ENCODE measurements at regions not wholly inside any gene's neighbourhood (a gene's known extent, or its start where the extent isn't known, plus 50 kb on each side); places are given as distances from the start of the nearest gene placed in this dataset.

GRCh38 chr1:29520571-29521437, 284.5 kb downstream of the PTPRU start:
- TF ChIP-seq CTCF (IDR thresholded peaks at IDR 0.05 in 2 of 3, conservative IDR thresholded peaks at IDR 0.05 in 1 of 3; ENCODE audit: borderline replicate concordance in 1 of 3, insufficient read depth in 1 of 3, low read depth in 2 of 3, low read length in 2 of 3) (no peak), POLR2A (IDR thresholded peaks at IDR 0.05; ENCODE audit: borderline replicate concordance, extremely low read depth, insufficient read depth, insufficient read length) (no peak), POLR2AphosphoS5 (IDR thresholded peaks at IDR 0.05; ENCODE audit: low read depth, low read length) (no peak), REST (IDR thresholded peaks at IDR 0.05; ENCODE audit: low read depth) (no peak), CEBPB (IDR thresholded peaks at IDR 0.05; ENCODE audit: low read depth) (no peak), MAX (IDR thresholded peaks at IDR 0.05) (no peak), ZNF274 (IDR thresholded peaks at IDR 0.05; ENCODE audit: low read depth, low read length) (no peak), RAD21 (IDR thresholded peaks at IDR 0.05; ENCODE audit: low read depth) (no peak), ELF1 (IDR thresholded peaks at IDR 0.05; ENCODE audit: borderline replicate concordance, low read depth) (no peak), EZH2phosphoT487 (IDR thresholded peaks at IDR 0.05; ENCODE audit: borderline replicate concordance) (no peak)

Measured in HCT116 (cell line).